ENCODE measurements at regions not wholly inside any gene's neighbourhood (a gene's known extent, or its start where the extent isn't known, plus 50 kb on each side); places are given as distances from the start of the nearest gene placed in this dataset.

DNA sequence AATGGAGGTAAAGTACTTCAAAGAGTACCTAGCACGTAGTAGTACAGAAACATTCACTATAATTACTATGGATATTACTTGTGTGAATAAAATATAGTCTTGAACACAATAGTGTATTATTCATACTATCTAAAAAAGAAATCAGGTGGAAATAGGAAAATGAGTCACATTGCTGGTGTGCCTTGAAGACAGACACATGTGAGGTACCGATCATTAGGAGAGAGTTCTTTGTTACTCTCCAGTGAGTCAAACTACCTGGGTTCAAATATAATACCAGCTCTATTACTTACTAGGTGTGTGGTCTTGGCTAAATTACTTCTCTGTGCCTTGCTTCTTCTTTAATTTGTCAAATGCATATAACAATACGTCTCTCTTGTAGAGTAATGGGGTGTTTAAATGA lies 50.8 kb upstream of the BEND6 start:
- peaks cover 0 to 3% of the 10 kb centered on the region in 2 donors for H3K4me1 ChIP-seq (ENCODE audit: control insufficient read depth in 1 of 2, insufficient read depth in 2 of 2, low read length in 2 of 2)
- no peaks in the 10 kb centered on the region for H3K36me3 ChIP-seq (ENCODE audit: control insufficient read depth in 1 of 2, insufficient read depth in 2 of 2, low read length in 1 of 2)
- 48 to 49% methylated on average over 3 of the region's 3 CpGs for WGBS, 2 donors
- H3K27ac ChIP-seq (ENCODE audit: low read depth in 1 of 2, low read length in 2 of 2): no peak overlapping the region
- no peak for ATAC-seq (ENCODE audit: low FRiP score)
- no peaks in the 10 kb centered on the region for H3K27me3 ChIP-seq (ENCODE audit: control insufficient read depth in 1 of 2, insufficient read depth in 2 of 2, low read length in 1 of 2)
- intact Hi-C loops (cut with DNase I): loop anchor here (2.0 to 5.0 kb wide), 4 partner anchors 115 to 418 kb away; partner anchors contain the start of gene PRIM2 (in 1 of the 2)
- H3K9me3 ChIP-seq (ENCODE audit: control insufficient read depth, low read length): no peaks in the 10 kb centered on the region
- no peak overlapping the region for H3K4me3 ChIP-seq (ENCODE audit: low read length in 2 of 2)
- DNase-seq: no peak

DNA sequence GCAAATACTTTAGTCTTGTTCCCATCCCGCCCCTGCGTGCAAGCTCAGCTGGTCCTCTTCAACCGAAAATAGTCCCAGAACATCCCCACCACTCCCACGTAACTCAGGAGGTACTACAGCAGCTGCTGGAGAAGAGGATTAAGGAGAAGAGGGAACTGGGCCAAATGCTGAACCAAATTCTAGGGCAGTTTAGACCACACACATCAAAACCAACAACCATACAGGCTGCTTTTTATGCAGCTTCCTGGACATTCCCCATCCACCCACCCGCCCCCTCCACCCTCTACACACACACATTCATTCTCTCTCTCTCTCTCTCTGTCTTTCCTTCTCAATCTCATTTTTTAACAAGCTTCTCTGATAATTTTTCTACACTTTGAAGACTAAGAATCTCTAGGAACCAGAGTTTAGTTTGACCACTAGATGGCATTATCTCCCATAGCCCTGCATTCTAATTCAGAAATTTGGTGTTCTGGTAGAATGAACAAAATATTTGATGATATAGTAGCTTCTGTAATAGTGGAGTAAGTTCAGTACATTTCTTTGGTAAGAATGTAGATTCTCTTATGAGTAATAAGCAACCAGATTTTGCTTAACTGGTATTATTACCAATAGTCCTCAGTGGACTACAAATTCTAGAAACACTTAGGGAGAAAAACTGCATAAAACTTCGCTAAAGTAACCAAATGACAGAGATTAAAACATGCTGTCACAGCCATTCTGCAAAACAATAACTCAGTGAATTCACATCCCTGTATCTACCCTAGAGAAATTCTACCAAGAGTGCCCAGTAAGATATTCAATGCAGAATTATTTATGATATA lies 52.1 kb upstream of the BEND6 start:
- peaks cover 0 to 3% of the 10 kb centered on the region in 2 donors for H3K4me1 ChIP-seq (ENCODE audit: control insufficient read depth in 1 of 2, insufficient read depth in 2 of 2, low read length in 2 of 2)
- DNase-seq: no peak
- 36 to 39% methylated on average over 6 of the region's 6 CpGs for WGBS, 2 donors
- intact Hi-C loops (cut with DNase I): loop anchor here in 1 of 2 donors (5.0 kb wide), 2 partner anchors 119 to 419 kb away; no protein-coding TSS in a partner anchor
- H3K9me3 ChIP-seq (ENCODE audit: control insufficient read depth, low read length): no peaks in the 10 kb centered on the region
- no peak for ATAC-seq (ENCODE audit: low FRiP score)
- no peak overlapping the region for H3K27ac ChIP-seq (ENCODE audit: low read depth in 1 of 2, low read length in 2 of 2)
- no peaks in the 10 kb centered on the region for H3K27me3 ChIP-seq (ENCODE audit: control insufficient read depth in 1 of 2, insufficient read depth in 2 of 2, low read length in 1 of 2)
- no peaks in the 10 kb centered on the region for H3K36me3 ChIP-seq (ENCODE audit: control insufficient read depth in 1 of 2, insufficient read depth in 2 of 2, low read length in 1 of 2)
- H3K4me3 ChIP-seq (ENCODE audit: low read length in 2 of 2): no peak overlapping the region

GRCh38 chr6:56900784-56901183 lies 54.1 kb upstream of the BEND6 start:
- intact Hi-C loops (cut with DNase I): loop anchor here in 1 of 2 donors (5.0 kb wide), 2 partner anchors 122 to 422 kb away; no protein-coding TSS in a partner anchor
- no peak overlapping the region for H3K27ac ChIP-seq (ENCODE audit: low read depth in 1 of 2, low read length in 2 of 2)
- ATAC-seq (ENCODE audit: low FRiP score): no peak

GRCh38 chr6:56899753-56900152 lies 55.2 kb upstream of the BEND6 start:
- Histone ChIP-seq H3K36me3 (ENCODE audit: control insufficient read depth in 1 of 2, insufficient read depth in 2 of 2, low read length in 1 of 2) (no peaks in the 10 kb centered on the region), H3K27me3 (ENCODE audit: control insufficient read depth in 1 of 2, insufficient read depth in 2 of 2, low read length in 1 of 2) (no peaks in the 10 kb centered on the region), H3K9me3 (ENCODE audit: control insufficient read depth, low read length) (no peaks in the 10 kb centered on the region), H3K27ac (ENCODE audit: low read depth in 1 of 2, low read length in 2 of 2) (no peak overlapping the region), H3K4me1 (ENCODE audit: control insufficient read depth in 1 of 2, insufficient read depth in 2 of 2, low read length in 2 of 2) (peaks cover 0 to 3% of the 10 kb centered on the region in 2 donors), H3K4me3 (ENCODE audit: low read length in 2 of 2) (no peak overlapping the region)
- ATAC-seq (ENCODE audit: low FRiP score) (no peak), DNase-seq (no peak)
- WGBS, 2 donors: 58 to 59% methylated on average over 2 of the region's 2 CpGs
- intact Hi-C loops (cut with DNase I): loop anchor here in 1 of 2 donors (5.0 kb wide), 2 partner anchors 123 to 423 kb away; no protein-coding TSS in a partner anchor

More at GRCh38 chr6:56900784-56901183, 54.1 kb upstream of the BEND6 start:
- peaks cover 0 to 3% of the 10 kb centered on the region in 2 donors for H3K4me1 ChIP-seq (ENCODE audit: control insufficient read depth in 1 of 2, insufficient read depth in 2 of 2, low read length in 2 of 2)
- 87 to 90% methylated on average over 5 of the region's 5 CpGs for WGBS, 2 donors
- no peaks in the 10 kb centered on the region for H3K9me3 ChIP-seq (ENCODE audit: control insufficient read depth, low read length)
- no peaks in the 10 kb centered on the region for H3K36me3 ChIP-seq (ENCODE audit: control insufficient read depth in 1 of 2, insufficient read depth in 2 of 2, low read length in 1 of 2)
- H3K4me3 ChIP-seq (ENCODE audit: low read length in 2 of 2): no peak overlapping the region
- no peak for DNase-seq
- H3K27me3 ChIP-seq (ENCODE audit: control insufficient read depth in 1 of 2, insufficient read depth in 2 of 2, low read length in 1 of 2): no peaks in the 10 kb centered on the region

DNA sequence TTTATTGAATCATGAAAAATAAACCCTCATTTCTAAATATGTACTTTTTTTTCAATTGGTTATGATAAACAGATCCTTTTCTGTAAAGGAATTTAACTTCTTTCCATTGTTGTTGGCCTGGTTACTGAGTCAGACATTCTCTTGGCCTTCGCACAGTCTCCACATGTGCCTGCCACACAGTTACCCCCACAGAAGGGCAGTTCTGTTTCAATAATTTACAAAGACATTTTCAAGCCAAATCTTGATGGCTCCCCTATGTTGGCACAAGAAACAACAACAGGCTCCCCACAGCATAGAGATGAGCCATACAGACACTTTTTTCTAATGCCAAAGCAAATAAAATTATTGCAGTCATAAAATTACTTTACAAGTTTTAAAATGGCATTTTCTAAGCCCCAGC lies 55.6 kb upstream of the BEND6 start:
- Histone ChIP-seq H3K27me3 (ENCODE audit: control insufficient read depth in 1 of 2, insufficient read depth in 2 of 2, low read length in 1 of 2) (no peaks in the 10 kb centered on the region), H3K9me3 (ENCODE audit: control insufficient read depth, low read length) (no peaks in the 10 kb centered on the region), H3K4me1 (ENCODE audit: control insufficient read depth in 1 of 2, insufficient read depth in 2 of 2, low read length in 2 of 2) (peaks cover 0 to 3% of the 10 kb centered on the region in 2 donors), H3K4me3 (ENCODE audit: low read length in 2 of 2) (no peak overlapping the region), H3K27ac (ENCODE audit: low read depth in 1 of 2, low read length in 2 of 2) (no peak overlapping the region), H3K36me3 (ENCODE audit: control insufficient read depth in 1 of 2, insufficient read depth in 2 of 2, low read length in 1 of 2) (no peaks in the 10 kb centered on the region)
- ATAC-seq (ENCODE audit: low FRiP score): no peak
- DNase-seq: no peak
- WGBS, 2 donors: 15 to 19% methylated on average over 1 of the region's 1 CpG
- intact Hi-C loops (cut with DNase I): no loop called here

DNA sequence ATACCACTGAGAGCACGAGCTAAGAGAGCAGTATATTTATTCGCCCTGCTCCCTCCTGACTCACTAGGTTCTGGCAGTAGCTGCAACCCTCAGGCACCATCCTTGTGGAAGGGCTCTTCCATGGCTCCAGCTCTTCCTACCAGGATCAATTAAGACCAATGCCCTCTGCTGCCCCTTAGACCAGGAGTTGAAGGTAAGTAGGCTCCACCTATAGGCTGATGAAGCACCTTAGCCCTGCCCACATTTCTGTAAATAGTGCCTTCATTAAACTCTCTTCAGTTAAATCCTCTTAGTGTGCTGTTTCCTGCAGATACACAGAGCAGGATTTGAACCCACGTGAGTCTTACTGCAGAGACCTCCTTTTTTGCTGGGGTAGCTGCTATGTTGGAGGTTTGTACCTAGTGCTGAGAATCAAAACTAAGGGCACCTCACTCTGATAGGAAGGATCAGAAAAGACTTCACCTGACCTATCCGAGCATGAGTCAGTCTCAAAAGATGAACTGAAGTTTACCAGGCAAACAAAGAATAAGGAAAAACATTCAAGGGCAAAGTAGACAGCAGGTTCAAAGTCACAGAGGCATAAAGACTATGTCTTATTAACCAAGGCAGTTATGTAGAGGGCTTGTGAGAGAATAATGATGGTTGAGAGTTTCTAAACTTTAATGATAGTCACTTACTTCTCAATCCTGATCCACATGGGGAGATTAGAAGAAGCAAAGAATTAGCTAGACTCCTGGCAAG lies 56.9 kb upstream of the BEND6 start:
- H3K27ac ChIP-seq (ENCODE audit: low read depth in 1 of 2, low read length in 2 of 2): no peak overlapping the region
- 90 to 93% methylated on average over 4 of the region's 4 CpGs for WGBS, 2 donors
- no peaks in the 10 kb centered on the region for H3K27me3 ChIP-seq (ENCODE audit: control insufficient read depth in 1 of 2, insufficient read depth in 2 of 2, low read length in 1 of 2)
- H3K36me3 ChIP-seq (ENCODE audit: control insufficient read depth in 1 of 2, insufficient read depth in 2 of 2, low read length in 1 of 2): no peaks in the 10 kb centered on the region
- H3K9me3 ChIP-seq (ENCODE audit: control insufficient read depth, low read length): no peaks in the 10 kb centered on the region
- no peak overlapping the region for H3K4me3 ChIP-seq (ENCODE audit: low read length in 2 of 2)
- intact Hi-C loops (cut with DNase I): no loop called here
- no peak for ATAC-seq (ENCODE audit: low FRiP score)
- no peak for DNase-seq
- H3K4me1 ChIP-seq (ENCODE audit: control insufficient read depth in 1 of 2, insufficient read depth in 2 of 2, low read length in 2 of 2): peaks cover 0 to 3% of the 10 kb centered on the region in 2 donors

- intact Hi-C loops (cut with DNase I): no loop called here
- H3K36me3 ChIP-seq (ENCODE audit: control insufficient read depth in 1 of 2, insufficient read depth in 2 of 2, low read length in 1 of 2): no peaks in the 10 kb centered on the region
- WGBS, 2 donors: 88 to 90% methylated on average over 2 of the region's 2 CpGs
- ATAC-seq (ENCODE audit: low FRiP score): no peak
- H3K27ac ChIP-seq (ENCODE audit: low read depth in 1 of 2, low read length in 2 of 2): no peak overlapping the region
- H3K27me3 ChIP-seq (ENCODE audit: control insufficient read depth in 1 of 2, insufficient read depth in 2 of 2, low read length in 1 of 2): no peaks in the 10 kb centered on the region
- no peaks in the 10 kb centered on the region for H3K9me3 ChIP-seq (ENCODE audit: control insufficient read depth, low read length)
- no peak for DNase-seq
- H3K4me3 ChIP-seq (ENCODE audit: low read length in 2 of 2): no peak overlapping the region
- H3K4me1 ChIP-seq (ENCODE audit: control insufficient read depth in 1 of 2, insufficient read depth in 2 of 2, low read length in 2 of 2): no peaks in the 10 kb centered on the region
Observed at GRCh38 chr6:56891754-56892153, 63.2 kb upstream of the BEND6 start.

DNA sequence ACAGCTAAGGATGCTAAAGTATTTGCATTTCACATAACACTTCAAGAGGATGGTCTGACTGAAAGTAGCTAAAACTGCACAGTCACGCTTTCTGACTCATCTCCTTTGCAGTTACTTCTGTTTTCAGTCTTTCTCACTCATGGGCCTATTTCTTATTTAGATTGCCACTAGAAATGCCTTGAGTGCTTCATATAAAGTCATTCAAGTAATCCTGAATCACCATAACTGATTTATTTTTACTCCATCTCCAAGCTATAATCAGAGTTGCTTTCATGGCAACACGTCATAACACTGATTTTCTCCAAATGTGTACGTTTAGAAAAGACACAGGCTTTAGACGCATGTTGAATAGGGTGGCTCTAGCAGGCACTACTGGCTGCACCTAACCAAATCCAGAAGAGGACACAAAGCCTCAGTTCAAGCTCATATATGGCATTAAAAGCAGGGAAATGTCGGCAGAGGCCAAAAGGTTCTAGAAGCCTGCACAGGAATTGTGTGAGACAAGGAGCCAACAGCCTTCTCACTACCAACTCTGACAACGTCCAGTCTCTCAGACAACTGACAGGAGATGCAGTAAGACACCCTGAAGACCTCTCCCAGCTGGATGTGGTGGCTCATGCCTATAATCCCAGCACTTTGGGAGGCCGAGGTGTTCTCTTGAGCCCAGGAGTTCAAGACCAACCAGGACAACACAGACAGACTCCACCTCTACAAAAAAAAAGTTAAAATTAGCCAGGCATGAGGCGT lies 64.1 kb upstream of the BEND6 start:
- no peaks in the 10 kb centered on the region for H3K9me3 ChIP-seq (ENCODE audit: control insufficient read depth, low read length)
- intact Hi-C loops (cut with DNase I): no loop called here
- H3K4me3 ChIP-seq (ENCODE audit: low read length in 2 of 2): no peak overlapping the region
- peak overlapping the region in 1 of 2 donors; percentile 45 for H3K27ac ChIP-seq (ENCODE audit: low read depth in 1 of 2, low read length in 2 of 2)
- no peaks in the 10 kb centered on the region for H3K36me3 ChIP-seq (ENCODE audit: control insufficient read depth in 1 of 2, insufficient read depth in 2 of 2, low read length in 1 of 2)
- WGBS, 2 donors: 67 to 73% methylated on average over 8 of the region's 8 CpGs
- DNase-seq: no peak
- no peaks in the 10 kb centered on the region for H3K27me3 ChIP-seq (ENCODE audit: control insufficient read depth in 1 of 2, insufficient read depth in 2 of 2, low read length in 1 of 2)
- no peaks in the 10 kb centered on the region for H3K4me1 ChIP-seq (ENCODE audit: control insufficient read depth in 1 of 2, insufficient read depth in 2 of 2, low read length in 2 of 2)
- no peak for ATAC-seq (ENCODE audit: low FRiP score)
